Small intestine (tissue), 7 donors: ENCODE measurements at regions not wholly inside any gene's neighbourhood (a gene's known extent, or its start where the extent isn't known, plus 50 kb on each side); places are given as distances from the start of the nearest gene placed in this dataset.

Experiments used
- DNase-seq, 2 donors: peaks; one replicate each; pipeline versions ENCODE4 v3.0.0 to v3.0.0-alpha.2; 2013
- FAIRE-seq: peaks from 2 replicates; lab custom pipeline; 2012; peaks lifted over from hg19 to GRCh38; lab: Jason Lieb, UNC
- H3K27ac ChIP-seq, 3 donors: one replicate each; pipeline ENCODE4 v1.5.1; 2013; ENCODE audit warnings: low read length in 2 of 3, mild to moderate bottlenecking in 2 of 3, control low read depth in 1 of 3, inconsistent platforms in 1 of 3, low read depth in 1 of 3, moderate library complexity in 1 of 3
- H3K27me3 ChIP-seq, 3 donors: one replicate each; pipeline ENCODE4 v1.6.1; 2013; ENCODE audit warnings: low read length in 3 of 3, inconsistent platforms in 1 of 3; ENCODE audit not compliant: control insufficient read depth in 3 of 3, insufficient read depth in 3 of 3
- H3K36me3 ChIP-seq, 3 donors: one replicate each; pipeline ENCODE4 v1.6.1; 2013; ENCODE audit warnings: low read length in 3 of 3, inconsistent platforms in 1 of 3, low read depth in 1 of 3, mild to moderate bottlenecking in 1 of 3, moderate library complexity in 1 of 3; ENCODE audit not compliant: control insufficient read depth in 3 of 3, insufficient read depth in 2 of 3
- H3K4me1 ChIP-seq, 3 donors: one replicate each; pipeline ENCODE4 v1.6.1; 2013; ENCODE audit warnings: low read length in 2 of 3, inconsistent platforms in 1 of 3, low read depth in 1 of 3, mild to moderate bottlenecking in 1 of 3, moderate library complexity in 1 of 3; ENCODE audit not compliant: control insufficient read depth in 3 of 3, insufficient read depth in 2 of 3
- H3K4me3 ChIP-seq, 3 donors: one replicate each; pipeline ENCODE4 v1.5.1; 2013; ENCODE audit warnings: low read length in 3 of 3, control low read depth in 1 of 3, inconsistent platforms in 1 of 3, low read depth in 1 of 3, mild to moderate bottlenecking in 1 of 3, moderate library complexity in 1 of 3
- H3K9me3 ChIP-seq, 2 donors: one replicate each; pipeline ENCODE4 v1.6.1; 2013; ENCODE audit warnings: low read depth in 1 of 2, low read length in 1 of 2; ENCODE audit not compliant: control insufficient read depth in 2 of 2, insufficient read depth in 1 of 2
- WGBS, 3 donors: extraction: QIAGEN DNeasy Blood & Tissue Kit; methylation state at CpG; one replicate each; pipeline ENCODE4 v1.1.7; 2013; 5-methylcytosine and 5-hydroxymethylcytosine counted together
- donor health status: healthy with polysubstance abuse.
- donor health status: control.
- donor health status: control.
- donor health status: Bipolar disorder and iron deficiency.
- donor health status: healthy.

DNA sequence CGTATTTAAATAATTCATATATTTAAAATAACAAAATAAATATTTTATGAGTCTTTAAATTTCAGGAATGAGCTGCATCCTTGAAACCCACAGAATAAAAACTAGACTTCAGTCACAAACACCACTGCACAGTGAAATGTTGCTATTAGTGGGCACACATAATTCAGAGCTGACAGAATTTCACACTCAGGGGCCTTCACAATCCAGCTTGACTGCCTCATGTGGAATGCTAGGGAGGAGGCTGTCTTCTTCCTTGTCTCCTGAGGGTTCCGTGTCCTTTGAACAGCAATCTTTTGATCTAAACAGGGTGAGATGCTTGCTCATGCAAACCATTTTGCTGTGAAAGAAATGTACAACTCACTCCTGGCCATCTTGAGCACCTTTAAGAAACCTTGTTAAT lies 346.7 kb downstream of the CCSER2 start:
- Histone ChIP-seq H3K4me3 (no peak overlapping the region), H3K36me3 (no peaks in the 10 kb centered on the region), H3K9me3 (no peaks in the 10 kb centered on the region), H3K4me1 (no peaks in the 10 kb centered on the region), H3K27ac (no peak overlapping the region), H3K27me3 (no peaks in the 10 kb centered on the region)
- DNase-seq (no peak), FAIRE-seq (no peak)
- WGBS, 3 donors = 68 to 73% (median 70%) methylated on average over 2 of the region's 2 CpGs

DNA sequence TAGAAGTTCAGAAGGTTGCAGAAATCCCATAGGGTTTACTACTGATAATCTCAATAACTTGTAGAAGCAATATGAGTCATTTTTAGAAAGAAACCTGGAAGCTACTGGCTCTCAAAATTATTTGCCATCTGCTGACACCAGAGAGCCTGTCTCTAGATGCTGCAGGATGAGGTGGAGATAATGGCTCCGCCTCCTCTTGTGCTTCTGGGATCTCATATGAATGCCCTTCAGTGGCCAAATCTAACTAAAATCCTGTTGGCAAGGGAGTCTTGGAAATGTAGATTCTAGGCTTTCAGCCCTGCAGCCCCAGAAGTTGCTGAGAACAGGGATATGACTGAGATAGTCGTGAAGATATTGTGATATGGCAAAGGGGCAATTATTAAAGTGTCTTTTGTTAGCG lies 348.1 kb downstream of the CCSER2 start:
- no peak overlapping the region for H3K4me3 ChIP-seq
- 67 to 83% (median 68%) methylated on average over 3 of the region's 3 CpGs for WGBS, 3 donors
- H3K27me3 ChIP-seq = no peaks in the 10 kb centered on the region
- FAIRE-seq = no peak
- no peaks in the 10 kb centered on the region for H3K4me1 ChIP-seq
- no peak overlapping the region for H3K27ac ChIP-seq
- no peak for DNase-seq
- no peaks in the 10 kb centered on the region for H3K9me3 ChIP-seq
- no peaks in the 10 kb centered on the region for H3K36me3 ChIP-seq

- H3K4me1 ChIP-seq = no peaks in the 10 kb centered on the region
- H3K27me3 ChIP-seq = no peaks in the 10 kb centered on the region
- no peak overlapping the region for H3K4me3 ChIP-seq
- DNase-seq (no peak), FAIRE-seq (no peak)
- no peak overlapping the region for H3K27ac ChIP-seq
- peaks cover 0 to 5% of the 10 kb centered on the region in 2 donors for H3K9me3 ChIP-seq
- no peaks in the 10 kb centered on the region for H3K36me3 ChIP-seq
- WGBS, 3 donors = 61 to 83% (median 77%) methylated on average over 3 of the region's 3 CpGs
Observed at GRCh38 chr10:84681781-84682180, 353.4 kb downstream of the CCSER2 start.

- DNase-seq (no peak), FAIRE-seq (no peak)
- 71 to 83% (median 75%) methylated on average over 2 of the region's 2 CpGs for WGBS, 3 donors
- Histone ChIP-seq H3K4me3 (no peak overlapping the region), H3K36me3 (no peaks in the 10 kb centered on the region), H3K27ac (no peak overlapping the region), H3K4me1 (no peaks in the 10 kb centered on the region), H3K27me3 (no peaks in the 10 kb centered on the region), H3K9me3 (peaks cover 0 to 5% of the 10 kb centered on the region in 2 donors)
Observed at GRCh38 chr10:84683550-84683949, 355.2 kb downstream of the CCSER2 start.

DNA sequence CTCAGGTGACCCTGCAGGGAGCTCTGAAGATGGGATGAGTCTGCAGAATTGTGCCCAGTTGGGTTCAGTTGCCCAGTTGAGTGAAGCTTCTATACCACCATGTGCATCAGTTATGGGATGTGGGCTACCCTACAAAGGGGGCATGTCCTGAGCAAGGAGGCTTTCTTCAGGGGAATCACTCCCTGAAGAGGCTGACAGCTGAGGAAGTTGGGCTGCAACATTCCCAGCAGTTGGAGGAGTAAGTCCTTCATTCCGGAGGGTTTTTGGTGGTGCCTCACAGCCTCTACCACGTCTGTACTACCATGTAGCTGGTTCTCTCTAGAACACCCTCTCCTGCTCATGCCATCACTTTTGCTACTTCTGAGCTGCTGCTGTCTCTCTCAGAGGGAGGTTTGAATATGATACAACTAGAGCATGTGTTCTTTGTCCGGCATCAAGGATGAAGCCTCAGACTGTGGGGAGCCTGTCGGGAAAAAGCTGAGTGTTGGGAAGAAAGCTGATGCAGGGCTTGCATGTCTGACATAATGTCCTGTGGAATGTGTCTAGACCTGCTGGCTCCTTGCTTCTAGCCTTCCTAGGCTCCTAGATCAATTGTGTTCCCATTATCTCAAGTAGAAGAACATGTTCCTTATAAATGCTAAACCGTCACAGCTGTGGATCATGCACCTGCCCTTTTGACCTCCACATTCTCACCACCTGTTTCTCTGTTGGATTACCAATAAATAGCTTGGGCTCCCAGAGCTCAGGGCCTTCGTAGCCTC lies 355.8 kb downstream of the CCSER2 start:
- Histone ChIP-seq H3K9me3 (peaks cover 0 to 5% of the 10 kb centered on the region in 2 donors), H3K4me1 (no peaks in the 10 kb centered on the region), H3K27me3 (no peaks in the 10 kb centered on the region), H3K4me3 (no peak overlapping the region), H3K27ac (no peak overlapping the region), H3K36me3 (no peaks in the 10 kb centered on the region)
- DNase-seq (no peak), FAIRE-seq (no peak)
- WGBS, 3 donors = 59 to 81% (median 75%) methylated on average over 6 of the region's 6 CpGs

- FAIRE-seq (no peak), DNase-seq (no peak)
- Histone ChIP-seq H3K4me1 (no peaks in the 10 kb centered on the region), H3K9me3 (peaks cover 0 to 5% of the 10 kb centered on the region in 2 donors), H3K4me3 (no peak overlapping the region), H3K27ac (no peak overlapping the region), H3K27me3 (peaks cover 0 to 4% (median 0%) of the 10 kb centered on the region in 3 donors), H3K36me3 (no peaks in the 10 kb centered on the region)
- 76 to 89% (median 87%) methylated on average over 3 of the region's 3 CpGs for WGBS, 3 donors
Observed at GRCh38 chr10:84685047-84685660, 356.8 kb downstream of the CCSER2 start.

DNA sequence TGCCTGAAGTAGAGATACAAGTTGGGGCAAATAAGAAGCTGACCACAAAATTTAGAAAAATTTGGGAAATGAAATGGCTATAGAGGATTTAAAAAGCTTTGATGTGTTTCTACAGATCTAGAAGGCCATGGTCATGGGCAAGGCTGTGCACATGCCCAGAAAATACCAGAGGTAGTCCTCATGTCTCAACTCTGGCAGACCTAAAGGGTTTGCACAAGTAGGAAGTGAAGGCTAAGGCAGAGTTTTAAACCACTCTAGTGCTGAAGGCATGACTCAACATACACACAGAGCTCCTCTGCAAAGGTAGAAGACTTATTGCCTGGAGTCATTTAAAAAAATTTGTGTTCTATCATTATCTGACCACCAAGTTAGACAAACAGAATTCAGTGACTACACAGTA lies 364.6 kb downstream of the CCSER2 start:
- no peak overlapping the region for H3K4me3 ChIP-seq
- H3K4me1 ChIP-seq = no peaks in the 10 kb centered on the region
- no peaks in the 10 kb centered on the region for H3K36me3 ChIP-seq
- peaks cover 0 to 4% (median 0%) of the 10 kb centered on the region in 3 donors for H3K27me3 ChIP-seq
- peaks cover 0 to 5% of the 10 kb centered on the region in 2 donors for H3K9me3 ChIP-seq
- FAIRE-seq = no peak
- DNase-seq = no peak
- H3K27ac ChIP-seq = no peak overlapping the region

GRCh38 chr10:84695902-84696301 lies 367.5 kb downstream of the CCSER2 start:
- WGBS, 3 donors = 58 to 62% (median 62%) methylated on average over 3 of the region's 3 CpGs
- no peak overlapping the region for H3K4me3 ChIP-seq
- no peak for FAIRE-seq
- no peaks in the 10 kb centered on the region for H3K4me1 ChIP-seq
- H3K36me3 ChIP-seq = no peaks in the 10 kb centered on the region
- DNase-seq = no peak
- H3K27ac ChIP-seq = no peak overlapping the region
- H3K9me3 ChIP-seq = peaks cover 0 to 5% of the 10 kb centered on the region in 2 donors
- no peaks in the 10 kb centered on the region for H3K27me3 ChIP-seq
